GM12892 (cell line): ENCODE measurements at regions not wholly inside any gene's neighbourhood (a gene's known extent, or its start where the extent isn't known, plus 50 kb on each side); places are given as distances from the start of the nearest gene placed in this dataset.

Experiments
- DNase-seq: peaks from one replicate; pipeline ENCODE4 v3.0.0; 2011; ENCODE audit not compliant: insufficient read length
- FAIRE-seq: peaks from 2 replicates; lab custom pipeline; 2011; peaks lifted over from hg19 to GRCh38; lab: Jason Lieb, UNC
- POLR2A ChIP-seq: IDR thresholded peaks from 2 replicates; pipeline ENCODE4 v1.6.1; 2011; ENCODE audit warnings: low read depth, low read length, control low read depth
- POLR2AphosphoS5 ChIP-seq: IDR thresholded peaks from 2 replicates; pipeline ENCODE4 v1.6.1; 2011; ENCODE audit warnings: low read depth, low read length, control low read depth
- TAF1 ChIP-seq: IDR thresholded peaks from 2 replicates; pipeline ENCODE4 v1.6.1; 2011; ENCODE audit warnings: low read depth, mild to moderate bottlenecking, control low read depth, low read length, borderline replicate concordance

DNA sequence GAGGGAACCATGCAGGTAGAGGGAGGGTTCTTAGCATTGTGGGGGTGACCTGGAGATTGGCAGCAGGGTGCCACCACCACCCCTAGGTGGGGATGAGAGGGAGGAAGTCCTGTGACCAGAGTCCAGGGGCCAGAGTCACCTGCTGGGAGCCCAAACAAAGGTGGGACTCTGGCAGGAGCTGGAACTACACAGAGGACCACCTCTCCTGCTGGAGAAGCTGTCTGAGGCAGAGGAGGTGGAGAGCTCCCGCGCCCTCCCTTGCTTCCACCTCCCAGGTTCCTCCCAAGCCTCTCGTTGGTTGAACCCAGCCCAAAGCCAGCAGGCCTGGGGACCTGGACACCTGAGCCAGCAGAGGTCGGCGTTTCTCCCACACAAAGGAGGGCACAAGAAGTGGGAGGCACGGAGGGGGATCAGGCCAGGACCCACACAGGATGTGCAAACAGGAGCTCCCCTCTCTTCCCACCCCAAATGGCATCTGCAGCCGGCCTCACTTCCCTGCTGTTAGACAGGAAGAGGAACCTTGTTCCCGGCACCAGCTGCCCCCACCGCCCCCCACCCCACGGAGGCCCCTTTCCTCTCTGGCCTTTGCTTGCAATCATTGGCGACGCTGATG lies 154.6 kb downstream of the SEC14L1 start:
- no peak for DNase-seq
- FAIRE-seq: no peak
- TF ChIP-seq TAF1 (no peak), POLR2A (no peak), POLR2AphosphoS5 (no peak)

DNA sequence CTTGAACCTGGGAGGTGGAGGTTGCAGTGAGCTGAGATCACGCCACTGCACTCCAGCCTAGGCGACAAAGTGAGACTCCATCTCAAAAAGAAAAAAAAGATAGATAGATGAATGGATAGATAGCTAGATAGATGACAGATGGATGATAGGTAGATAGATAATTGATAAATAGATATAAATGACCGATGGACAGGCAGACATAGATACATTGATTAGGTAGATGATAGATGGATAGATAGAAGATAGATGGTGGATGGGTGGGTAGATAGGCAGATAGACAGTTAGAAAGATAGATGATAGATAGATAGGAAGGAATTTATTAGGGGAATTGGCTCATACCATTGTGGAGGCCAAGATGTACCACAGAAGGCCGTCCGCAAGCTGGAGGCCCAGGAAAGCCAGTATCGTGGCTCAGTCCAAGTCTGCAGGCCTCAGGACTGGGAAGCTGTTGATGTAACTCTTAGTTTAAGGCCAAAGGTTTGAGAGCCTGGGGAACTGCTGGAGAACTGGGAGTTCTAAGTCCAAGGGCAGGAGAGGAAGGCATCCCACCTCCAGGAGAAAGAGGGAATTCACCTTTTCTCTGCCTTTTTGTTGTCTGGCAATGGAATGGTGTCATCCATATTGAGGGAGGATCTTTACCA lies 156.1 kb downstream of the SEC14L1 start:
- FAIRE-seq: no peak

DNA sequence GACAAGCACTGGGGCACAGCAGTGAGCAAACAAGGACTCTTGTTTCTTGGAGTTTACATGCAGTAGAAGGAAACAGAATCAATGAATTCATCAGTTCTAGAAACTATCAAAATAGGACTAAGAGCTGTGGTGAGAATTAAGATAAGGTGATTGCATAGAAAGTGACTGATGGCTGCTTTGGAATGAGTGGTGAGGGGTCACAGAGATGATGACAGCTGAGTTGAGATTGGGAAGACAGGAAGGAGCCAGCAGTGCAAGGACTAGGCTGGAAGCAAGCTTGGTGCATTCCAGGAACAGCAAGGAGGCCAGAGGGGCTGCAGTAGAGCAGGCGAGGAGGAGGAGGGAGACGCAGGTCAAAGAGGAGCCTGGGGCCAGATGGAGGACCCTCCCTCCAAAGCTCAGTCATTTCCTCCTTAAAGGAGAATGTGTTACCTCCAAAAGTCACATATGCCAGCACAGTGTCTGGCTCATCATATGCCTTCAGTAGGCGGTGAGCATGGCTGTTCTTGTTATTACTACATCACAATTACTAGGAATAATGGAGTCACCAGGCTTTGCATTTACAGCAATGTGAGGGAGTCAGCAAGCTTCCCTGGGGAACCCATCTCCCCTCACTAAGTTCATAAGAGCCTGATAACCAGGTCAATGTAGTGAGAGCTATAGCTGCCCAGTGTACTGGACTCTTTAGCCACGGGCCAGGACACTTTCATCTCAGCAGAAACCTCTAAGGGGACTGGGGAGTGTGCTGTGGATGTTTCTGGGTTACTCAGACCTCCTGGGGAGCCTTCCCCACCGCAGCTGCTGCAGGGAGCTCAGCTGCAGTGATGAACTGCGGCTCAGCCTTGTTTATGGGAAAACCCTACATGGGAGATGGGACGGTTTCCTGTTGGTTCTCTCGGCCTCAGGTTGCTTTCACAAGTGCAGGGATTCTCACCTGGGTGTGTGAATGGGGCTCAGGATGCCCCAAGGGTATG lies 157.2 kb downstream of the SEC14L1 start:
- TF ChIP-seq POLR2AphosphoS5 (no peak), POLR2A (no peak), TAF1 (no peak)
- FAIRE-seq: no peak

More for the DNA sequence above, 156.1 kb downstream of the SEC14L1 start:
- no peak for DNase-seq
- no peak for TF ChIP-seq POLR2A
- no peak for TF ChIP-seq TAF1
- no peak for TF ChIP-seq POLR2AphosphoS5

DNA sequence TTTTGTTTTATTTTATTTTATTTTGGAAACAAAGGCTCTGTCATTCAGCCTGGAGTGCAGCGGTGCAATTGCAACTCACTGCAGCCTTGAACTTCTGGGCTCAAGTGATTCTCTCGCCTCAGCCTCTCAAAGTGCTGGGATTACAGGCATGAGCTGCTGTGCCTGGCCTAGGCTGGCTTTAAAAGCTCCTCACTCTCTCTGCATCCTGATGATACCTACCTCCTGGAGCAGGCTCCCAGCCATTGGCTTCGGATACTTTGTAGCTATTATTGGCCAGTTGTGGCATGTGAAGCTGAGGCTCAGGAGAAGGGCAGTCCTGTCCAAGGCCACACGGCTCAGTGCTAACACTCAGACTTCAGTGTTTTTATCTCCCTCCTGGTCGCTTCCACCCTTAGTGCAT lies 158.0 kb downstream of the SEC14L1 start:
- DNase-seq (no peak), FAIRE-seq (no peak)
- TF ChIP-seq POLR2AphosphoS5: no peak
- TF ChIP-seq TAF1: no peak
- TF ChIP-seq POLR2A: no peak

More for the DNA sequence above, 157.2 kb downstream of the SEC14L1 start:
- DNase-seq: no peak

DNA sequence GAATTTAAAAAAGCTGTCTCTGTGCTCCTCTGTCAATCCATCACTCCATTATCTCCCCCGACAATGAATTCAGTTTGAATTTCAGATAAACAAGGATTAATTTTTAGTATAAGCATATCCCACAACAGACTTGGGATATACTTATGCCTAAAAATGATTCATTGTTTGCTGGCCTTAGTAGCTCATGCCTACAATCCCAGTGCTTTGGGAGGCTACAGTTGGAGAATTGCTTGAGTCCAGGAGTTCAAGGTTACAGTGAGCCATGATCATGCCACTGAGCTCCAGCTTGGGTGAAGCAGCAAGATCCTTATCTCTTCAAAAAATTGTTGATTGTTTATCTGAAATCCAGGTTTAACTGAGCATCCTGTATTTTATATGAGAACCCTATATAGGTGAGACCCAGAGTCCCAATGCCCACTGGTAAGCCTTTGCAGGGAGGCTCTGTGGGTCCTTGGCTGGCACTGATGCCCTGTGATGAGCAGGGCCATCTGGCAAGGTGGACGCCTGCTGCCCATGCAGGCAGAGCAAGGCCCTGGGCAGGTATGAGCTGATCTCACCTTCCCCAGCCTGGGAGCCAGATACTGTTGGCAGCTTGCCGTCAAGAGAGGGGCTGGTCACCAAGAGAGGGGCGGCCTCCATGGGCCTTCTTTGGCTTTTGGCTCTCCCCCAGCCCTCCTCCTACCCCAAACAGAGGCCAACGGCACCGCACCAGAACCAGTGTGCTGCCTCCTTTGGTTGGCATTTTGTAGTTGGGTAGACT lies 158.7 kb downstream of the SEC14L1 start:
- DNase-seq: no peak
- TF ChIP-seq POLR2A (no peak), TAF1 (no peak), POLR2AphosphoS5 (no peak)
- no peak for FAIRE-seq

DNA sequence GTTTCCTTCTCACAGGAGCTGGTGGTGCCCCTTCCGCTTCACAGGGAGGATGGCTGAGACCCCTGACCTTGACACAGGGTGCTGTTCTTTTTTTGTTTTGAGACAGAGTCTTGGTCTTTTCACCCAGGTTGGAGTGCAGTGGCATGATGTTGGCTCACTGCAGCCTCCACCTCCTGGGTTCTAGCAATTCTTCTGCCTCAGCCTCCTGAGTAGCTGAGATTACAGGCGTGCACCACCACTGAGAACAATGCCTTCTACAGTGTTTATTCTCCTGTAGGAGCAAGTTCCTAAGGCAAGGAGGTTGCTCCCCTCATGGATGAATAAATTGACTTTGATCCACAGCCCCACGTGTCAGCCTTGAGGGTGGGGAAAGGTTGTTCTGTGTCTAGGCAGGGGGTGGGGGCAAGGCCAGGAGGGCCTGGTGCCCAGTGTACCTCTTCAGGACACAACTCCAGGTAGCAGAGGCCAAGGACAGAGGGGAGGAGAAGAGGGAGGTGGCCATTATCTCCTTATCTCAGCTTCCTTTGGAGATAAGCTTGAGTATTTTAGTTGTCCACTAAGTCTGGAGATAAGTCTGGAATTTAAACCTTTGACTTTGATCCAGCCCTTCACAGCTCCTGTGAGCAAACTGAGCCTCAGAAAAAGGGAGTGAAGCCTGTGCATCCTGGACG lies 159.4 kb downstream of the SEC14L1 start:
- TF ChIP-seq POLR2AphosphoS5 (no peak), POLR2A (no peak), TAF1 (no peak)
- DNase-seq: no peak
- no peak for FAIRE-seq

DNA sequence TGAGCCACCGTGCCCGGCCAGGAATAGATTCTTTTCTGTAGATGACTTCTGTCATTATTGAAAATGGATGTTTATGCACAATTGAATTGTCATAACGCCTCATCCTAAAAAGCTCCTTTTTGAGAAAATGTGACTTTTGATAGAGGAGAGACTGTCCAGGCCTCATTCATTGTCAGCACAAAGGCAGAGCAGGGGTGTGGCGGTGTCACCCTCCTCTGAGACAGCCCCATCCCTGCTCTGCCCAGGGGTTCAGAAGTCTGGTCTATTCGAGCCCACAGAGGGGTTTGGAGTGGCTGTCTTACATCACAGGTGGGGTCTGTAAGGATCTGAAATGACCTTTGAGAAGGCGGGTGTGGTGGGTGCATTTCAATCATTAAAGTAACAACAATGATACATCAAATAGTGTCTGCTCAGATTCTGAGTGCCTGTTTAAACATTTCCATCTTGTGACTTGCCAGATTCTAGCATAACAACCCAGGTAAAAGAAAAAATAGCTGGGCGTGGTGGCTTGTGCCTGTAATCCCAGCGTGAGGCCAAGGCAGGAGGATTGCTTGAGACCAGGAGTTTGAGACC lies 161.0 kb downstream of the SEC14L1 start:
- no peak for DNase-seq

DNA sequence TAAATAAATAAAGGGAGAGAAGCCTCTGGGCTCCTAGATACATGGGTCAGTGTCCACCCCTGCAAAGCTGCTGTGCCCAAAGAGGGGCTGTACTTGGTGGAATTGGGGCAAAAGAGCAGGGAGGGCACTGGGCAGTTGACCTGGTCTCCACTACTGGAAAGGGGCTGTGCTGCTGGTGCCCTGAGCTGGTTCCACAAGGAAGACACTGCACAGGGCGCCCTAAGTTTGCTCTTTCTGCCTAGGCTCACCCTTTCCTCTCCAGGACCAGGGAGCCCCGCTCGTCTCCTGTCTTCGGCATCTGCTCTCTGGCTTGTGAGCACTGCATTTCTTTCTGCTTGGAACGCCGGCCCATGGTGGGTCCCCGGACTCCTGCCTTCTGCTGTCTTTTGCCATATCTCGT lies 161.9 kb downstream of the SEC14L1 start:
- DNase-seq: no peak
- no peak for FAIRE-seq
- TF ChIP-seq POLR2AphosphoS5 (no peak), TAF1 (no peak), POLR2A (no peak)

More for the DNA sequence above, 161.0 kb downstream of the SEC14L1 start:
- FAIRE-seq: no peak
- TF ChIP-seq POLR2AphosphoS5 (no peak), POLR2A (no peak), TAF1 (no peak)

DNA sequence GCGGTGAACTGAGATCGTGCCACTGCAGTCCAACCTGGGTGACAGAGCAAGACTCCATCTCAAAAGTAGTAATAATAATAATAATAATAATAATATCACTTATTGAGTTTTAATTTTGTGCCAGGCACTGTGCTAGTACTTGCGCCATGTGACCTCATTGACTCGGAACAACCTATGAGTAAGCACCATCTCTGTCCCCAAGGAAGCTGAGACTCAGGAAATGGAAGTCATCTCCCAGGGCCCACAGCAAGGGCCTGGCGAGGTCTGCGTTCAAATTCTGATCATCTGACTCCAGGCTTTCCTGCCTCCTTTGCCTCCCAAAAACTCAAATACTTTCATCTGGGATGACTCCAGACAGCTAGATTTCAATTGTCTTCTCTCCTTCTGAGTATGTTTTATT lies 162.9 kb downstream of the SEC14L1 start:
- TF ChIP-seq POLR2A (no peak), TAF1 (no peak), POLR2AphosphoS5 (no peak)
- FAIRE-seq: no peak
- no peak for DNase-seq
